DND-41 (cell line): ENCODE measurements at regions not wholly inside any gene's neighbourhood (a gene's known extent, or its start where the extent isn't known, plus 50 kb on each side); places are given as distances from the start of the nearest gene placed in this dataset.

Experiments used
- CTCF ChIP-seq: IDR thresholded peaks from 2 replicates; pipeline ENCODE4 v1.5.1; 2012; ENCODE audit warnings: borderline replicate concordance, low read length, moderate library complexity, mild to moderate bottlenecking; ENCODE audit not compliant: poor library complexity, severe bottlenecking; ENCODE audit errors: extremely low read depth
- EZH2 ChIP-seq: IDR thresholded peaks from 3 replicates; pipeline ENCODE4 v1.6.1; 2012; ENCODE audit warnings: borderline replicate concordance, low read depth, mild to moderate bottlenecking, moderate library complexity, low read length, inconsistent platforms; ENCODE audit not compliant: severe bottlenecking

DNA sequence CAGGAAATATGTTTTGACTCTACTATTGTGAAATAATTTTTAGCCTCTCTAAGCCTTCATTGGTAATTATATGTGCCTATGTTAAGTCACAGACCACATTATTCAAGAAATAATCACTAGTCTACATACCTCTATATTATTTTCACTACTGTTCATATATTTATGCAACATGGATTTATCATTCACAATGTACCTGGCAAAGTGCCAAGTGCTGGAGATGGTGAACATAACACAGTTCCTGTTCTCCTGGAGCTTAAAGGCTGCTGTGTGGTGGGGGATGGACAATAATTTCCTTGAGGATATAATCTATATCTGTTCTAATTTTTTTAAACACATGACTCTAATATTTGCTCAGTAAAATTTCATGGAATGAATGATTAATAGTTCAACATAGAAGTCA is 527.7 kb upstream of the CXorf51A start:
- TF ChIP-seq CTCF (no peak), EZH2 (no peak)
